H1 (cell line): ENCODE measurements at regions not wholly inside any gene's neighbourhood (a gene's known extent, or its start where the extent isn't known, plus 50 kb on each side); places are given as distances from the start of the nearest gene placed in this dataset.

Experiments used
- CTCF ChIA-PET: fragments of 300-600 bp; sonication (Branson Sonifier 250); formaldehyde crosslinking; loops from one replicate; lab custom pipeline; 2021; ENCODE audit not compliant: partially characterized antibody; lab: Charles Lee
- POLR2A ChIA-PET: fragments of 300-600 bp; sonication (Branson Sonifier 250); formaldehyde crosslinking; loops from one replicate; lab custom pipeline; 2021; ENCODE audit warnings: inconsistent platforms; ENCODE audit not compliant: partially characterized antibody; lab: Charles Lee
- DNase-seq, 2 experiments: peaks; one replicate each; pipeline versions ENCODE4 v3.0.0 to v3.0.0-alpha.2; 2010 to 2022; ENCODE audit warnings: low spot score in 2 of 2, low read depth in 1 of 2, mixed read lengths in 1 of 2
- FAIRE-seq: peaks from 2 replicates; lab custom pipeline; 2011; peaks lifted over from hg19 to GRCh38; lab: Jason Lieb, UNC
- H2AFZ ChIP-seq: 2 replicates; pipeline ENCODE4 v1.8.1; 2012; ENCODE audit warnings: low read length, inconsistent platforms
- H2AK5ac ChIP-seq: 2 replicates; pipeline ENCODE4 v1.6.1; 2013; ENCODE audit warnings: low read depth, low read length
- H2BK120ac ChIP-seq: replicated peaks from 2 replicates; pipeline ENCODE3; 2013; ENCODE audit warnings: low read depth, low read length, inconsistent platforms
- H2BK12ac ChIP-seq: 2 replicates; pipeline ENCODE4 v1.6.1; 2013; ENCODE audit warnings: low read depth, low read length
- H2BK15ac ChIP-seq: 2 replicates; pipeline ENCODE4 v1.6.1; 2013; ENCODE audit warnings: low read length
- H2BK20ac ChIP-seq: 2 replicates; pipeline ENCODE4 v1.6.1; 2013; ENCODE audit warnings: low read length
- H2BK5ac ChIP-seq: 2 replicates; pipeline ENCODE4 v1.6.1; 2013; ENCODE audit warnings: low read depth, low read length
- H3K14ac ChIP-seq: 2 replicates; pipeline ENCODE4 v1.6.1; 2013; ENCODE audit warnings: inconsistent platforms; ENCODE audit not compliant: insufficient read length
- H3K18ac ChIP-seq: 2 replicates; pipeline ENCODE4 v1.6.1; 2013; ENCODE audit warnings: low read length; ENCODE audit errors: extremely low read depth
- H3K23ac ChIP-seq: 2 replicates; pipeline ENCODE4 v1.6.1; 2013; ENCODE audit warnings: inconsistent platforms; ENCODE audit not compliant: insufficient read length
- H3K23me2 ChIP-seq: 2 replicates; pipeline ENCODE4 v1.6.1; 2013; ENCODE audit warnings: low read depth, low read length
- H3K27ac ChIP-seq: 2 replicates; pipeline ENCODE4 v1.6.1; 2011; ENCODE audit warnings: low read depth, low read length, inconsistent platforms
- H3K27me3 ChIP-seq, 4 experiments: replicated peaks in 1 of 4; 1 replicate in 1 of 4; 2 replicates in 3 of 4; pipeline versions ENCODE4 v1.6.1 to v1.8.1; 2011 to 2013; ENCODE audit warnings: low read length in 3 of 4, mild to moderate bottlenecking in 3 of 4, inconsistent platforms in 2 of 4, mixed read lengths in 2 of 4, moderate library complexity in 1 of 4; ENCODE audit not compliant: control insufficient read depth in 3 of 4, insufficient read depth in 3 of 4; ENCODE audit errors: extremely low read depth in 1 of 4
- H3K36me3 ChIP-seq, 4 experiments: 2 replicates each; pipeline versions ENCODE4 v1.6.1 to v1.8.1; 2011 to 2013; ENCODE audit warnings: mild to moderate bottlenecking in 4 of 4, low read length in 3 of 4, moderate library complexity in 2 of 4, control low read depth in 1 of 4, inconsistent platforms in 1 of 4; ENCODE audit not compliant: insufficient read depth in 4 of 4, control insufficient read depth in 2 of 4
- H3K4ac ChIP-seq: replicated peaks from 2 replicates; pipeline ENCODE3; 2013; ENCODE audit warnings: low read length, low read depth, mixed read lengths, inconsistent platforms; ENCODE audit not compliant: insufficient read length
- H3K4me1 ChIP-seq, 4 experiments: replicated peaks in 1 of 4; 1 replicate in 1 of 4; 2 replicates in 3 of 4; pipeline versions ENCODE4 v1.6.1 to v1.8.1; 2011 to 2013; ENCODE audit warnings: low read length in 3 of 4, inconsistent platforms in 2 of 4, mixed read lengths in 1 of 4; ENCODE audit not compliant: insufficient read depth in 4 of 4, control insufficient read depth in 3 of 4
- H3K4me2 ChIP-seq, 2 experiments: 2 replicates each; pipeline versions ENCODE4 v1.6.1 to v1.8.1; 2011 to 2013; ENCODE audit warnings: low read depth in 2 of 2, low read length in 2 of 2, control low read depth in 1 of 2, inconsistent platforms in 1 of 2, mild to moderate bottlenecking in 1 of 2; ENCODE audit not compliant: insufficient read depth in 1 of 2
- H3K4me3 ChIP-seq, 4 experiments: fragments of 200-600, 300-600 bp in 1 of 4; sonication (generic), shearing (Covaris generic), sonication (Bioruptor Twin) in 1 of 4; 2 replicates each; pipeline versions ENCODE4 v1.5.1 to v1.8.1; 2011 to 2016; ENCODE audit warnings: low read length in 4 of 4, low read depth in 3 of 4, control low read depth in 2 of 4, inconsistent platforms in 2 of 4, mild to moderate bottlenecking in 2 of 4, mixed read lengths in 1 of 4, moderate library complexity in 1 of 4; ENCODE audit not compliant: insufficient read depth in 2 of 4; ENCODE audit errors: extremely low read depth in 1 of 4
- H3K56ac ChIP-seq: replicated peaks from 2 replicates; pipeline ENCODE3; 2013; ENCODE audit warnings: low read depth, mild to moderate bottlenecking, mixed read lengths, low read length, inconsistent platforms; ENCODE audit not compliant: insufficient read length
- H3K79me1 ChIP-seq: 2 replicates; pipeline ENCODE4 v1.6.1; 2013; ENCODE audit warnings: low read depth, low read length, control low read depth
- H3K79me2 ChIP-seq, 2 experiments: 2 replicates each; pipeline versions ENCODE4 v1.6.1 to v1.8.1; 2012 to 2013; ENCODE audit warnings: low read length in 2 of 2, mild to moderate bottlenecking in 2 of 2, inconsistent platforms in 1 of 2; ENCODE audit not compliant: insufficient read depth in 2 of 2, control insufficient read depth in 1 of 2
- H3K9ac ChIP-seq, 4 experiments: replicated peaks in 1 of 4; 1 replicate in 1 of 4; 2 replicates in 3 of 4; pipeline versions ENCODE4 v1.6.1 to v1.8.1; 2011 to 2013; ENCODE audit warnings: low read depth in 3 of 4, low read length in 3 of 4, control low read depth in 2 of 4, mild to moderate bottlenecking in 2 of 4, moderate library complexity in 2 of 4, inconsistent platforms in 1 of 4; ENCODE audit errors: extremely low read depth in 1 of 4
- H3K9me3 ChIP-seq, 2 experiments: 2 replicates each; pipeline versions ENCODE4 v1.6.1 to v1.8.1; 2012 to 2013; ENCODE audit warnings: mild to moderate bottlenecking in 2 of 2, moderate library complexity in 2 of 2, control low read depth in 1 of 2, inconsistent platforms in 1 of 2, low read depth in 1 of 2, low read length in 1 of 2, mixed read lengths in 1 of 2; ENCODE audit not compliant: insufficient read depth in 2 of 2
- H4K20me1 ChIP-seq, 2 experiments: replicated peaks in 1 of 2; 2 replicates each; pipeline versions ENCODE3 to v1.8.1; 2011 to 2013; ENCODE audit warnings: inconsistent platforms in 2 of 2, low read length in 2 of 2, mild to moderate bottlenecking in 1 of 2; ENCODE audit not compliant: insufficient read depth in 2 of 2, control insufficient read depth in 1 of 2
- H4K5ac ChIP-seq: 2 replicates; pipeline ENCODE4 v1.6.1; 2013; ENCODE audit warnings: low read length, low read depth, mixed read lengths, inconsistent platforms; ENCODE audit not compliant: insufficient read length
- H4K8ac ChIP-seq: 2 replicates; pipeline ENCODE4 v1.8.0; 2013; ENCODE audit warnings: mild to moderate bottlenecking, moderate library complexity, low read length, inconsistent platforms; ENCODE audit not compliant: insufficient read depth; ENCODE audit errors: extremely low read depth
- H4K91ac ChIP-seq: replicated peaks from 2 replicates; pipeline ENCODE3; 2013; ENCODE audit warnings: low read length, mixed read lengths, inconsistent platforms; ENCODE audit not compliant: insufficient read length
- EGR1 ChIP-seq: IDR thresholded peaks from 2 replicates; pipeline ENCODE4 v1.6.1; 2011; ENCODE audit warnings: low read depth, low read length, borderline replicate concordance
- EP300 ChIP-seq, 2 experiments: IDR thresholded peaks; 1 replicate in 1 of 2; 2 replicates in 1 of 2; pipeline ENCODE4 v1.6.1; 2011 to 2012; ENCODE audit warnings: low read depth in 2 of 2, low read length in 2 of 2, mild to moderate bottlenecking in 2 of 2, borderline replicate concordance in 1 of 2, inconsistent platforms in 1 of 2, moderate library complexity in 1 of 2
- KDM4A ChIP-seq: IDR thresholded peaks from one replicate; pipeline ENCODE4 v1.7.1; 2012; ENCODE audit warnings: low read depth, mild to moderate bottlenecking, moderate library complexity, low read length, inconsistent platforms; ENCODE audit not compliant: severe bottlenecking
- NRF1 ChIP-seq: IDR thresholded peaks from 2 replicates; pipeline ENCODE4 v1.6.1; 2011; ENCODE audit warnings: mild to moderate bottlenecking, low read depth, low read length, improper control_type of control experiment
- RFX5 ChIP-seq: IDR thresholded peaks from 2 replicates; pipeline ENCODE4 v1.6.1; 2011; ENCODE audit warnings: low read depth, low read length, improper control_type of control experiment, borderline replicate concordance
- RXRA ChIP-seq: IDR thresholded peaks from 2 replicates; pipeline ENCODE4 v1.6.1; 2011; ENCODE audit warnings: low read depth, mild to moderate bottlenecking, low read length, moderate library complexity; ENCODE audit not compliant: insufficient read depth
- SP1 ChIP-seq: IDR thresholded peaks from 2 replicates; pipeline ENCODE4 v1.6.1; 2011; ENCODE audit warnings: low read depth, low read length
- SRF ChIP-seq: IDR thresholded peaks from 2 replicates; pipeline ENCODE4 v1.6.1; 2011; ENCODE audit warnings: mild to moderate bottlenecking, low read depth, low read length, moderate library complexity
- TAF7 ChIP-seq: optimal IDR thresholded peaks from 2 replicates; pipeline ENCODE3; 2011; ENCODE audit warnings: low read depth, mild to moderate bottlenecking, inconsistent platforms, low read length, moderate library complexity, borderline replicate concordance
- TBP ChIP-seq: IDR thresholded peaks from 2 replicates; pipeline ENCODE4 v1.6.1; 2011; ENCODE audit warnings: low read depth, low read length, improper control_type of control experiment
- TEAD4 ChIP-seq: IDR thresholded peaks from 2 replicates; pipeline ENCODE4 v1.6.1; 2012; ENCODE audit warnings: low read depth, low read length, inconsistent platforms, mixed read lengths
- whole genome bisulfite sequencing, 2 experiments: shearing (Covaris generic) in 1 of 2; methylation state at CpG; one replicate each; pipeline versions ENCODE4 v1.1.6 to v1.1.7; 2013 to 2015; ENCODE audit warnings: low lambda C conversion rate in 2 of 2, mixed read lengths in 2 of 2, inconsistent platforms in 1 of 2, low coverage in 1 of 2, missing lambda C conversion rate in 1 of 2; ENCODE audit not compliant: insufficient replicate concordance in 2 of 2, insufficient coverage in 1 of 2, insufficient read length in 1 of 2; ENCODE audit errors: extremely low coverage in 1 of 2, missing lambda C conversion rate in 1 of 2; 5-methylcytosine and 5-hydroxymethylcytosine counted together

DNA sequence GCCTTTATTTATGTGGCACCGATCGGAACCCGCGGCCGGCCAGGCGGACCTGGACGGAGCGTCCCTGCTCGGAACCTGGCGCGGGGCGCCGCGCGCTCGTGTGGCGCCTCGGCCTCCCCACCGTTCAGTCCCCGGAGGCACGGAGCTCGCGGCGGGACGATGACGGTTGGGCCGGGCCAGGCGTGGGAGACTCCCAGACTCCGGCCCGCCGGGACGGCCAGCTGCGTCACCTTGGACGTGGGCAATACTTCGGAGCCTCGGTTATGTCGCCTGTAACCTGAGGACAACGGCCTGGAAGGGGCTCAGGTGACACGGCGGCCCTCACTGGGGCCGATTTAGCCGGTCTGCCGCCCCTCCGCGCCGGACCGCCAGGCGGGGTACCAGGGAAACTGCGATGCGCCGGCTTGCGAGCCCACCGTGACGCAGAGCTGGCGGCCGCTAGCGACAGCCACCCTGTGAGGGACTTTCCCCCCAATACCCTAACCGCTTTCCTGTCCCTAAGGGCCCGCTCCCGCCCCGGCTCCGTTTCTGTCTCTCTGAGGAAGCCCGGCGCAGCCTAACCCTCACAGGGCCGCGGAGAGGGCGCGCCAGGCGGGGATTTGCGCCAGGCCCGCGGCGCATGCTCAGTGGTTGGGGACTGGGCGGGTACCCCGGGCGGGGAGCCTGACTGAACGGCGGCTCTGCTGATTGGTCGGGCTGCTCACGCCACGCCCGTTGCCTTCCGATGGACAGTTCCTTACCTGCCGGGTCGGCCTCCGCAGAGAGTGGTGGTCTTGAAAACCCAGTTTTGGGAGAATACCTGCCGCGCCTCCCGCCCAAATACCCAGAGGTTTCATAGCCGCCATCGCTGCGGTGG is 109.5 kb upstream of the DOCK9 start:
- H4K20me1 ChIP-seq: peaks cover 0 to 11% of the 10 kb centered on the region in 2 experiments
- H4K5ac ChIP-seq: peak overlapping the region; percentile 55
- H2BK5ac ChIP-seq: peak overlapping the region; percentile 80; the same call in 1 of the 2 replicates
- peak overlapping the region; percentile 48; the same call in 1 of the 2 replicates for H2BK15ac ChIP-seq
- WGBS, 2 experiments: 1% methylated on average over 71 of the region's 92 CpGs; no CpG with 5 or more reads in 1 of the 2 experiments
- H2AK5ac ChIP-seq: no peak overlapping the region
- H3K36me3 ChIP-seq: no peaks in the 10 kb centered on the region
- peak overlapping the region; percentile 88 for H3K18ac ChIP-seq
- H3K9me3 ChIP-seq: no peaks in the 10 kb centered on the region
- no peak overlapping the region for H4K91ac ChIP-seq
- peak overlapping the region; percentile 35 for H3K56ac ChIP-seq
- no peak overlapping the region for H3K27ac ChIP-seq
- peak overlapping the region; percentile 55 to 78 (median 64) for H3K4me3 ChIP-seq
- H2BK12ac ChIP-seq: peak overlapping the region; percentile 53; the same call in 1 of the 2 replicates
- FAIRE-seq (no peak), DNase-seq (peak; percentile 80 to 95)
- no peaks in the 10 kb centered on the region for H3K79me1 ChIP-seq
- no peak overlapping the region for H3K23ac ChIP-seq
- H3K79me2 ChIP-seq: no peaks in the 10 kb centered on the region
- H3K23me2 ChIP-seq: peaks cover 12% of the 10 kb centered on the region
- peak overlapping the region; percentile 78 for H2AFZ ChIP-seq
- peaks cover 0 to 15% (median 5%) of the 10 kb centered on the region in 4 experiments; a peak in 6 of 7 replicates for H3K4me1 ChIP-seq
- peak overlapping the region; percentile 23; the same call in 1 of the 2 replicates for H2BK20ac ChIP-seq
- H3K9ac ChIP-seq: peak overlapping the region; percentile 35 to 84 (median 54); a peak in 6 of 7 replicates
- H3K14ac ChIP-seq: no peak overlapping the region
- ChIA-PET CTCF (interaction anchor here (1.0 to 1.3 kb wide), 2 partner anchors 58 to 89 kb away, joined by 4 to 7 read pairs; no protein-coding TSS in a partner anchor), POLR2A (interaction anchor here (0.6 to 1.2 kb wide), 7 partner anchors 31 to 326 kb away, joined by 3 to 4 read pairs (median 3); partner anchors contain the start of gene UBAC2)
- H3K27me3 ChIP-seq: peaks cover 4 to 19% (median 14%) of the 10 kb centered on the region in 4 experiments
- peak overlapping the region; percentile 77 to 86 for H3K4me2 ChIP-seq
- no peak overlapping the region for H2BK120ac ChIP-seq
- no peak overlapping the region for H3K4ac ChIP-seq
- H4K8ac ChIP-seq: peak overlapping the region; percentile 81; the same call in 1 of the 2 replicates
- TF ChIP-seq NRF1: peak; percentile 82
- 0 out of 2 replicates have a peak, but pooled peaks have one; percentile 32 for TF ChIP-seq TBP
- TF ChIP-seq RFX5: no peak
- no peak for TF ChIP-seq RXRA
- no peak for TF ChIP-seq EP300 (IDR thresholded peaks at IDR 0.05; ENCODE audit: borderline replicate concordance in 1 of 2, low read depth in 2 of 2, low read length in 2 of 2)
- TF ChIP-seq TAF7: no peak
- no peak for TF ChIP-seq SP1
- TF ChIP-seq KDM4A: peak; percentile 79
- no peak for TF ChIP-seq EGR1
- TF ChIP-seq TEAD4: no peak
- no peak for TF ChIP-seq SRF
